Left renal cortex interstitium (tissue), 4 donors: ENCODE measurements at regions not wholly inside any gene's neighbourhood (a gene's known extent, or its start where the extent isn't known, plus 50 kb on each side); places are given as distances from the start of the nearest gene placed in this dataset.

ENCODE experiments used
- DNase-seq, 4 donors: peaks; one replicate each; pipeline ENCODE4 v3.0.0-alpha.2; 2013; ENCODE audit warnings: low read depth in 4 of 4, low spot score in 2 of 4, missing footprints in 1 of 4

DNA sequence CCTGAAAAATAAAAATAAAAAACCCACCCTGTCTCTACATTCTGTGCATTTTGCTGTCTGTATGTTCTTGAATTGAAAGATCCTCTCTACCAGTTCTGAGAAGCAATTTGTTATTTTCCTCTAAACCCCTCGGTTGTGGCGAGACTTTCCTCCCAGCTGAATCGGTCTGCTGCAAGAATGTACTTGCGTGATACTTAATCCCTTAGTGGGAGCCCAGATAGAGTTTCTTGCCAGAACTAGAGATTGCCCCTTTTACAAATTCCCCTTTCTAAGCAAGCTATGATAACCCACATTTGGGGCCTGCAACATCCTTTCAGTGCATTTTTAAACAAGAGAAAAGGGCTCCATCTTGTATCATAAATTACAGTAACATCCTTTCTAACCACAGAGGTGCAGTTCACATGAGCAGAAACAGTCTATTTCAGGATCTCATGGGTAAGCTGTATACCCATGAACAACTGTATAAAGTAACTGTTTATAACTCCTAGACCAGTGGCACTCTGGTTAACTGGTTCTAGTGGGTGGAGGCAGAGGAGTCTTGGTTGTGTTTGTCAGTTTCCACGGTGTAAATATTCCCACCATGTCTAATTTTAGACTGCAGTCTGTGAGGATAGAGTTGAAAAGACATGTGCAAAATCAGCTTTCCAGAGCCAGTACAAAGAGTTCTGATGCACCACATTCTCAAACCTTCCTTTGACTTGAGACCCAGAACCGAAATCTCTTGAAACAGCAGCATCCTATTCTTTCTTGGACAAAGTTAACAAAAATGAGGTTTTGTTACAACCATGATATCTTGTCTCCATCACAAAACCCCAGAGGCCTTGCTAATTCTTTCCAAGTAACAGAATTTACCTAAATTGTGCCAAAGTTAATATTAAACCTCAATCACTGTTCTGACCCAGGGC lies 113.1 kb upstream of the ZNF217 start:
- peak in 1 of 4 donors; percentile 36 for DNase-seq

GRCh38 chr20:53706008-53706465 lies 112.4 kb upstream of the ZNF217 start:
- no peak for DNase-seq

GRCh38 chr20:53702617-53703016 lies 109.0 kb upstream of the ZNF217 start:
- DNase-seq: no peak

DNA sequence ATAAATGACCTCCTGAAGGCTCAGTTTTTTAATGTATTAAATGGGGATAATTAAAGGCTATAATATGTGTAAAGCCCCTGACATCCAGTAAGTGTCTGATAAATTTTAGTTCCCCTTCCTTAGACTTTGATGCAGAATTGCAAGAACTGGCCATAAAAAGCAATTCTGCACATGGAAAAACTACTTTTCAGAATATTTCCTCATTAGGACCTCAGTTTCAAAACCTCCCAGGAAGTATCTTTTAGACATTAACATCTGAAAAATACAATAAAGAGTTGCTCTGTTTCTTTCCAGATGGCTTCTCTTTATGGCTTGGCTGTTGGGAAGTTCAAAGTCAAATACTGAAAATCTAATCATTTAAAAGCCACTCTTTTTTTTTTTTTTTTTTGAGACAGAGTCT lies 106.3 kb upstream of the ZNF217 start:
- no peak for DNase-seq

DNA sequence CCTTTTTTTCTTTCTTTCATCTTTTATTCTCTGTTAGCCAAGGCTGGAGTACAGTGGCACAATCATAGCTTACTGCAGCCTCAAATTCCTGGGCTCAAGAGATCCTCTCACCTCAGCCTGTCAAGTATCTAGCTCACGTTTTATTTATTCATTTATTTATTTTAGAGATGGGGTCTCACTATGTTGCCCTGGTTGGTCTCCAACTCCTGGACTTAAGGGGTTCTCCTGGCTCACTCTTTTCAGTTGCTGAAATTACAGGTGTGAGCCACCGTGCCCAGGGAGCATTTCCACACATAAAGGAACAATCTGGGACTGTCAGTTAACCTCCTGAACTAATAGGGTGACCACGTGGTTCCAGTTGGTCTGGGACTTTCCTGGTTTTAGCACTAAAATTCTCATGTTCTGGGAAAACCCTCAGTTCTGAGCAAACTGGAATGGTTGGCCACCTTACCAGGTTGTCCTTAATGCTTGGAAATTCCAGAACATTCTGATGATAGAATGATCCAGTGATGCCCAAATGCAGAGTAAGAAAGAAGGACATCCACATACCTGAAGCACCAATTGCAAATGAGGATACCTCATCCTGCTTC lies 105.5 kb upstream of the ZNF217 start:
- no peak for DNase-seq

DNA sequence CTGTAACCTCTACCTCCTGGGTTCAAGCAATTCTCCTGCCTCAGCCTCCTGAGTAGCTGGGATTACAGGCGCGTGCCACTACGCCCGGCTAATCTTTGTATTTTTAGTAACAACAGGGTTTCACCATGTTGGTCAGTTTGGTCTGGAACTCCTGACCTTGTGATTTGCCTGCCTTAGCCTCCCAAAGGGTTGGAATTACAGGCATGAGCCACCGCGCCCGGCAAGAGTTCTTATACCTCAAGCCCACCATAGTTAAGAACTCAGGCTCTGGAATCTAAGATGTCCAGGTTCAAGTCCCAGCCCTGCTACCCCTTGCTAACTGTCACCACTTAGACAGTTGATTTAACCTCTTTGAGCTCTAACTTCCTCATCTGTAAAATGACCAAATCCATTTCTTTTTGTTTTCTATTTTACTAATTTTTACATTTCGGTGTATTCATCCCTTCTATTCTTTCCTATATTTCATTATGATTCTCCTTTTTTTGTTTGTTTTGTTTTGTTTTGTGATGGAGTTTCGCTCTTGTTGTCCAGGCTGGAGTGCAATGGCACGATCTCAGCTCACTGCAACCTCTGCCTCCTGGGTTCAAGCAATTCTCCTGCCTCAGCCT lies 104.8 kb upstream of the ZNF217 start:
- DNase-seq: no peak

- no peak for DNase-seq
Observed at GRCh38 chr20:53695797-53696527, 102.3 kb upstream of the ZNF217 start.

DNA sequence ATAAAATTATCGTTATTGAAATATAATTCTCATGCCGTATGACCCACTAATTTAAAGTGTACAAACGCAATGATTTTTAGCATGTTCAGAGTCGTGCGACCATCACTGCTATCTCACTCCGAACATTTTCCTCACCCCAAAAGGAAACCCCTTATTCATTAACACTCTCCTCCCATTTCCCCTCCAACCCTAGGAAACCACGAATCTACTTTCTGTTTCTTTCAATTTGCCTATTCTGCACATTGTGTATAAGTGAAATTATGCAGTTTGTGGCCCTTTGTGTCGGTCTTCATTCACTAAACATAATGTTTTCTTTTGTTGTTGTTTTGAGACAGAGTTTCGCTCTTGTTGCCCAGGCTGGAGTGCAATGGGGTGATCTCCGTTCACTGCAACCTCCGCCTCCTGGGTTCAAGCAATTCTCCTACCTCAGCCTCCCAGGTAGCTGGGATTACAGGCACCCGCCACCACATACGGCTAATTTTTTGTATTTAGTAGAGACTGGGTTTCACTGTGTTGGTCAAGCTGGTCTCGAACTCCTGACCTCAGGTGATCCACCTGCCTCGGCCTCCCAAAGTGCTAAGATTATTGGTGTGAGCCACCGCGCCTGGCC lies 99.7 kb upstream of the ZNF217 start:
- DNase-seq: no peak

- no peak for DNase-seq
Observed at GRCh38 chr20:53692465-53693067, 98.9 kb upstream of the ZNF217 start.

DNA sequence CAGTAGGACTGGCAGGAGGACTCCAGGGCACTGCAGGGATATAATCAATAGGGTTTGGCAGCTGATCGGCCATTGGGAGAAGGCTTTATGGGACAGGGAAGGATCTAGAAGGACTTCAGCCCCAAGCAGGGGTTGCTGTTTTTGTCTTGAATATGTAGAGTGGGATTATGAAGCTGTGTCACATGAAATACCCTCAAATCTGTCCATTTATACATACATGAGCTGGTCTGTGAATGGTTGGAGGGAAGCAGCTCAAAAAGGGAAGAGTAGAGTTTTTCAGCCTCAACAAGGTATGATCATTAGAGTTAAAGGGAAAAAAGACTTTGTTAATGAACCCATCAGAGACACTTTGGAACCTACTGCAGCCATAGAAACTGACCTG lies 98.2 kb upstream of the ZNF217 start:
- no peak for DNase-seq

DNA sequence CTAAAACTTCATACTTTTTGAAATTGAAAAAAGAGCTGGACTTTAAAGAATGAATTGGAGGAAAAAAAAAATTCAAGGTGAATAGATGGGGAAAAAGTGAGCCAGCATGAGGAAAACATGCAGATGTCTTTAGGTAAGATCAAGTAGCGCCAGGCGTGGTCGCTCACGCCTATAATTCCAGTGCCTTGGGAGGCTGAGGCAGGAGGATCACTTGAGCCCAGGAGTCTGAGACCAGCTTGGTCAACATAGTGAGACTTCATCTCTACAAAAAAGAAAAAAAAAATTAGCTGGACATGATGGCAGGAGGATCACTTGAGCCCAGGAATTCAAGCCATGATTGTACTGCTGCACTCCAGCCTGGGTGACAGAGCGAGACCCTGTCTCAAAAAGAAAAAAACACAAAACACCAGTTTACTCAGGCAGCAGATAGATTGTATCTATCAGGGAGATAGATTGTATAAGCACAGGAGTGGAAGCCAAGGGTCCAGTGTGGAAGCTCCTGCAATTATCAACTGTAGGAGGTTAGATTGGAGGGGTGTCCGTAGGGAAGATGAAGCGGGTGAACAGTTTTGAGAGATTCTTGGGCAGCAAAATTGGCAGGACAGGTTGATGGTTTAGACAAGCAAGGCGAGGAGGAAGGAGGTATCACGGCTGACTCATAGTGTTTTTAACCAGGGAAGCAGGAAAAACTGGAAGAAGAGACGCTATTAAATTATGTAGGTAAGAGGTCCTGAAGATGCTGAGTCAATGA lies 97.6 kb upstream of the ZNF217 start:
- no peak for DNase-seq

GRCh38 chr20:53688085-53688484 lies 94.4 kb upstream of the ZNF217 start:
- DNase-seq: no peak

GRCh38 chr20:53685070-53685595 lies 91.5 kb upstream of the ZNF217 start:
- no peak for DNase-seq

DNA sequence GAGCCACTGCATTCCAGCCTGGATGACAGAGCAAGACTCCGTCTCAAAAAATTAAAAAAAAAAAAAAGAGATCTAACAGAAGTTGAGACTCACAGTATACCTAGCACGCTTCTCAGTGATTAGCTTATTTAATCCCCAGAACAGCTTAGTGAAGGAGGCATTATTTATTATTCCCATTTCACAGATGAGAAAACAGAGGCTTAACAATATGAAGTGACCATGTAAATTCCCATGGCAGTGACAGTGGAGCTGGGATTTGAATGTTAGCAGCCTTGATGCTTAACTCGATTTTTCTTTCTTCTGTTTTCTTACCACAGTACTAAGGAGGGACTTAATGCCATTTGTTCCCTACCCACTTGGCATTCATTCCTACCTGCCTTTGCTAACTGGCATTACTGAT lies 89.9 kb upstream of the ZNF217 start:
- DNase-seq: no peak

DNA sequence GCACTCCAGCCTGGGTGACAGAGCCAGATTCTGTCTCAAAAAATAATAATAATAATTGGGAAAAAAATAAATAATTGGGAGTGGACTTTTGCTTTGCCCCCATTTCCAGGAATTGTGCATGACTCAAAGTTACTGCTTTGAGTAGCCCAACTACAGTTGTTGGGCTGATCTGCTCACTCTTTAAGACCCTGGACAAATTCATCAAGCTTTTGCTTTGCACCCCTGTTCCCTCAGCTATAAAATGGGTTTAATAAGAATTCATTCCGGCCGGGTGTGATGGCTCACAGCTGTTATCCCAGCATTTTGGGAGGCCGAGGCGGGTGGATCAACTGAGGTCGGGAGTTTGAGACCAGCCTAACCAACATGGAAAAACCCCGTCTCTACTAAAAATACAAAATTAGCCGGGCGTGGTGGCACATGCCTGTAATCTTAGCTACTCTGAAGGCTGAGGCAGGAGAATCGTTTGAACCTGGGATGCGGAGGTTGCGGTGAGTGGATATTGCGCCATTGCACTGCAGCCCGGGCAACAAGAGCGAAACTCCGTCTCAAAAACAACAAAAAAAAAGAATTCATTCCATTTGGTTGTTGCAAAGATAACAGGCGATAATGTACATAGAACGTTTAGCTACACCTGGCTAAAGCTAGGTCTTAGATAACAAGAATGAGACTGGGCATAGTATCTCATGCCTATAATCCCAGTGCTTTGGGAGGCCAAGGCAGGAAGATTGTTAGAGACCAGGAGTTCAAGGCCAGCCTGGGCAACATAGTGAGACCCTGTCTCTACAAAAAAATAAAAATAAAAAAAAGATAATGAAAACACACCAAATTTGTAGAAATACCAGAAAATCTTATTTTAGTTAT lies 87.9 kb upstream of the ZNF217 start:
- DNase-seq: no peak

DNA sequence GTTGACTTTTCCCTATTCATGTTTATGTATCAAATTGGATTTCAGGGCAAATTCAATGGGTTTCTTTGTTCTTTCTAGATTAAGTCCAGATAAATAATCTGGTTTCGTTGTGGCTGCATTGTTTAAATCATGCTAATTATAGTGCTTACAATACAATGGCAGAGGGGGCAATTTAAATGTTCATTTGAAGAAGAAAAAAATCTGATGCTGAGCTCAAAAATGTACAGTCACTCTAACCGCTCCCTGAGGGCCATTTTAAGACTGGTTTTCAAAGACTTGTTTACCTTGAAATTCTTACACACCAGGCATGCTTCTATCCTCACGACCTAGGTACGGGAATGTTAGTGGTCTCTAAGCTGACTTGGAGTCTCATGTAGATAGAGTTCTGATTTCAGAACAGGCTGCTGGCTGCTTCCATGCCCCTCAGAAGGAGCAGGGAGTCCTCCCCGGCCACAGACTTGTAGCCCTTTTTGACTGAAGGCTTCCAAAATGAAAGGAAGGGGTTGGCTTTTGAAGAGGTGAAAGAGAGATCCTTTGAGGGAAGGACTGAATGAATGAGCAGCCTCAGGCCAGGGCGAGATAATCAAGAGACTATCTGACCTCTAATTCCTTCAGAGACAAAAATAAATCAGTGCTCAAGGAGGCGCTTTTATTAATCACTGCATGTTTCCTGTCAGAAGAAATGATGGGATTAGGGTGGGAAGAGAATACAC lies 86.1 kb upstream of the ZNF217 start:
- DNase-seq: no peak

GRCh38 chr20:53678990-53679596 lies 85.5 kb upstream of the ZNF217 start:
- DNase-seq: no peak
